Renal pelvis (tissue), 1 donor: ENCODE measurements at regions not wholly inside any gene's neighbourhood (a gene's known extent, or its start where the extent isn't known, plus 50 kb on each side); places are given as distances from the start of the nearest gene placed in this dataset.
A peak's percentile ranks its signal among the peaks of the same experiment; 100 is the strongest.

Experiments used
- DNase-seq: peaks from one replicate; pipeline ENCODE4 v3.0.0-alpha.2; 2013

- DNase-seq: no peak
Measured at GRCh38 chr3:109210501-109210900, 74.0 kb downstream of the C3orf85 start.

- no peak for DNase-seq
Measured at GRCh38 chr3:109211941-109212340, 75.4 kb downstream of the C3orf85 start.

- DNase-seq: peak; percentile 9
Measured at GRCh38 chr3:109213321-109213720, 76.8 kb downstream of the C3orf85 start.

- DNase-seq: no peak
Measured at GRCh38 chr3:109224333-109224732, 87.8 kb downstream of the C3orf85 start.

GRCh38 chr3:109225516-109225915, 89.0 kb downstream of the C3orf85 start:
- DNase-seq: peak; percentile 17

- no peak for DNase-seq
Measured at GRCh38 chr3:109228391-109229080, 87.8 kb downstream of the DPPA2 start.

GRCh38 chr3:109229174-109229847, 87.0 kb downstream of the DPPA2 start:
- DNase-seq: no peak

- DNase-seq: no peak
Measured at GRCh38 chr3:109234300-109234699, 82.0 kb downstream of the DPPA2 start.

- DNase-seq: peak; percentile 55
Measured at GRCh38 chr3:109241459-109242186, 74.7 kb downstream of the DPPA2 start.

GRCh38 chr3:109242187-109242523, 74.2 kb downstream of the DPPA2 start:
- DNase-seq: peak; percentile 74
